K562 (cell line): ENCODE measurements at regions not wholly inside any gene's neighbourhood (a gene's known extent, or its start where the extent isn't known, plus 50 kb on each side); places are given as distances from the start of the nearest gene placed in this dataset.

Experiments
- ATAC-seq: fragments of 200-7000 bp; cut with Tn5 transposase; 3 replicates; pipeline ENCODE4 v1.9.1; 2020; ENCODE audit warnings: moderate library complexity
- BruUV-seq: library from RNA; stranded (reverse); fragments of 400-500 nt; replicated peaks from 2 replicates; lab custom pipeline; 2021; lab: Mats Ljungman, UMichigan
- CTCF ChIA-PET: fragments of 300-600 bp; formaldehyde crosslinking; extraction: SDS; loops from one replicate; lab custom pipeline; 2021; ENCODE audit warnings: low intra/inter-chr PET ratio; lab: Yijun Ruan, JAX
- POLR2A ChIA-PET: fragments of 300-600, 350-650 bp; sonication (Branson Sonifier 250); formaldehyde crosslinking; extraction: SDS; loops from one replicate; lab custom pipeline; 2021; ENCODE audit warnings: antibody characterized with exemption, inconsistent platforms; lab: Yijun Ruan, JAX
- DNase-seq, 4 experiments: peaks; one replicate each; pipeline versions ENCODE4 v3.0.0 to v3.0.0-alpha.2; 2011 to 2018; ENCODE audit warnings: low spot score in 3 of 4, mixed read lengths in 3 of 4; ENCODE audit errors: extremely low read depth in 1 of 4
- FAIRE-seq: peaks from 2 replicates; lab custom pipeline; 2011; peaks lifted over from hg19 to GRCh38; lab: Jason Lieb, UNC
- H2AFZ ChIP-seq: 2 replicates; pipeline ENCODE4 v1.6.0; 2011; ENCODE audit warnings: low read depth, low read length, control low read depth, inconsistent platforms
- H3K27ac ChIP-seq: fragments of 200-600 bp; 3 replicates; pipeline ENCODE4 v1.8.0; 2011; ENCODE audit warnings: low read depth, mild to moderate bottlenecking, control low read depth, inconsistent platforms, low read length, moderate library complexity, mixed read lengths; ENCODE audit errors: extremely low read depth
- H3K27me3 ChIP-seq, 2 experiments: fragments of 300-600 bp in 1 of 2; 2 replicates in 1 of 2; 3 replicates in 1 of 2; pipeline versions ENCODE4 v1.6.0 to v1.8.0; 2011; ENCODE audit warnings: inconsistent platforms in 2 of 2, low read length in 2 of 2, mild to moderate bottlenecking in 1 of 2, mixed read lengths in 1 of 2, moderate library complexity in 1 of 2; ENCODE audit not compliant: control insufficient read depth in 2 of 2, insufficient read depth in 2 of 2
- H3K36me3 ChIP-seq: fragments of 300-600 bp; 3 replicates; pipeline ENCODE4 v1.8.0; 2011; ENCODE audit warnings: mild to moderate bottlenecking, low read length, inconsistent platforms; ENCODE audit not compliant: control insufficient read depth, insufficient read depth
- H3K4me1 ChIP-seq, 2 experiments: fragments of 200-600 bp in 1 of 2; replicated peaks in 1 of 2; 2 replicates in 1 of 2; 3 replicates in 1 of 2; pipeline versions ENCODE4 v1.5.1 to v1.8.0; 2011; ENCODE audit warnings: inconsistent platforms in 2 of 2, low read length in 2 of 2, mild to moderate bottlenecking in 1 of 2, mixed read lengths in 1 of 2, moderate library complexity in 1 of 2; ENCODE audit not compliant: control insufficient read depth in 2 of 2, insufficient read depth in 2 of 2
- H3K4me2 ChIP-seq: 2 replicates; pipeline ENCODE4 v1.6.1; 2011; ENCODE audit warnings: low read length, control low read depth, inconsistent platforms, mixed read lengths; ENCODE audit not compliant: insufficient read depth
- H3K4me3 ChIP-seq: fragments of 200-600 bp; sonication (generic), shearing (Covaris generic); 2 replicates; pipeline ENCODE4 v1.5.1; 2016; ENCODE audit warnings: control low read depth, inconsistent platforms
- H3K79me2 ChIP-seq: fragments of 200-600 bp; 3 replicates; pipeline ENCODE4 v1.8.0; 2011; ENCODE audit warnings: low read length, inconsistent platforms; ENCODE audit not compliant: control insufficient read depth, insufficient read depth
- H3K9ac ChIP-seq, 2 experiments: 2 replicates each; pipeline versions ENCODE4 v1.6.0 to v1.6.1; 2011; ENCODE audit warnings: low read depth in 2 of 2, low read length in 2 of 2, control low read depth in 1 of 2, inconsistent platforms in 1 of 2, mild to moderate bottlenecking in 1 of 2, mixed read lengths in 1 of 2; ENCODE audit not compliant: insufficient read depth in 1 of 2
- H3K9me1 ChIP-seq: one replicate; pipeline ENCODE4 v1.6.0; 2011; ENCODE audit warnings: inconsistent platforms, mild to moderate bottlenecking, low read length, moderate library complexity; ENCODE audit not compliant: control insufficient read depth, insufficient read depth
- H3K9me3 ChIP-seq: replicated peaks from 2 replicates; pipeline ENCODE4 v1.5.1; 2011; ENCODE audit warnings: low read depth, low read length, inconsistent platforms; ENCODE audit not compliant: control insufficient read depth, insufficient read depth
- H4K20me1 ChIP-seq: replicated peaks from 2 replicates; pipeline ENCODE4 v1.6.1; 2011; ENCODE audit warnings: low read length, inconsistent platforms, mixed read lengths; ENCODE audit not compliant: control insufficient read depth, insufficient read depth
- ADNP ChIP-seq: fragments of 200-800 bp; sonication (Bioruptor generic); IDR thresholded peaks from 2 replicates; pipeline ENCODE4 v1.6.1; 2016; ENCODE audit warnings: missing genetic modification characterization, missing compliant biosample characterization
- ARID1B ChIP-seq: fragments of 450-650 bp; IDR thresholded peaks from 2 replicates; pipeline ENCODE4 v1.6.1; 2016; ENCODE audit warnings: antibody characterized with exemption, mild to moderate bottlenecking, inconsistent platforms
- BMI1 ChIP-seq: fragments of 150-350 bp; IDR thresholded peaks from 2 replicates; pipeline ENCODE4 v1.6.1; 2014; ENCODE audit warnings: low read length
- FOXP1 ChIP-seq: sonication (generic); formaldehyde crosslinking; IDR thresholded peaks from 2 replicates; pipeline ENCODE4 v1.8.0; 2022; ENCODE audit warnings: mild to moderate bottlenecking, missing genetic modification reagents
- GTF2A2 ChIP-seq: IDR thresholded peaks from 2 replicates; pipeline ENCODE4 v1.6.1; 2016; ENCODE audit warnings: mild to moderate bottlenecking, missing genetic modification characterization, missing compliant biosample characterization
- GTF2B ChIP-seq: IDR thresholded peaks from 2 replicates; pipeline ENCODE4 v1.6.1; 2011; ENCODE audit not compliant: insufficient read length; ENCODE audit errors: extremely low read depth
- HDAC1 ChIP-seq, 2 experiments: fragments of 450-650 bp; IDR thresholded peaks; 2 replicates each; pipeline ENCODE4 v1.6.1; 2016 to 2017; ENCODE audit warnings: inconsistent platforms in 1 of 2, mild to moderate bottlenecking in 1 of 2, moderate library complexity in 1 of 2
- NELFE ChIP-seq: IDR thresholded peaks from 2 replicates; pipeline ENCODE4 v1.6.1; 2011; ENCODE audit warnings: mild to moderate bottlenecking; ENCODE audit not compliant: insufficient read depth, insufficient read length
- PRPF4 ChIP-seq: fragments of 200-400 bp; formaldehyde crosslinking; IDR thresholded peaks from one replicate; pipeline ENCODE4 v1.6.1; 2017; ENCODE audit warnings: low read length, low read depth, mild to moderate bottlenecking; ENCODE audit not compliant: insufficient read depth, poor library complexity, severe bottlenecking
- SRSF7 ChIP-seq: fragments of 200-400 bp; formaldehyde crosslinking; optimal IDR thresholded peaks from 2 replicates; pipeline ENCODE3; 2017; ENCODE audit warnings: mild to moderate bottlenecking, low read depth, low read length
- TAL1 ChIP-seq: fragments of 450-650 bp; IDR thresholded peaks from 2 replicates; pipeline ENCODE4 v1.6.1; 2016; ENCODE audit warnings: mild to moderate bottlenecking
- ZNF184 ChIP-seq: sonication (generic); formaldehyde crosslinking; IDR thresholded peaks from 2 replicates; pipeline ENCODE4 v1.5.0; 2020; ENCODE audit warnings: missing genetic modification reagents
- ZNF311 ChIP-seq: fragments of 250-450 bp; sonication (Bioruptor Pico); IDR thresholded peaks from 2 replicates; pipeline ENCODE4 v1.4.0; 2020; ENCODE audit warnings: mild to moderate bottlenecking, moderate library complexity
- ZNF589 ChIP-seq: fragments of 200-800 bp; sonication (Bioruptor generic); IDR thresholded peaks from 2 replicates; pipeline ENCODE4 v1.6.1; 2016; ENCODE audit warnings: low read depth, missing genetic modification characterization, missing compliant biosample characterization
- WGBS: fragments of 100-300 bp; shearing (Covaris generic); methylation state at CpG from one replicate; pipeline ENCODE4 v1.1.6; 2016; ENCODE audit warnings: low coverage, mixed read lengths; ENCODE audit not compliant: insufficient coverage; ENCODE audit errors: missing lambda C conversion rate; 5-methylcytosine and 5-hydroxymethylcytosine counted together
- in situ Hi-C: fragments of 300-500 bp; cut with MboI; formaldehyde crosslinking; loops from 4 replicates; pipeline ENCODE4 v1.15.0; 2018; ENCODE audit warnings: inconsistent platforms, mixed read lengths
- intact Hi-C: fragments of 100-400 bp; cut with micrococcal nuclease; formaldehyde crosslinking; loops from 2 replicates; pipeline ENCODE4 v1.14.2; 2022
- TF ChIP-seq, protein P1 (sequence below), 3 experiments: IDR thresholded peaks in 2 of 3; conservative IDR thresholded peaks in 1 of 3; 2 replicates each; pipeline ENCODE4 v1.5.1; 2011 to 2012; ENCODE audit warnings: low read length in 3 of 3, mild to moderate bottlenecking in 3 of 3, control low read depth in 2 of 3, improper control_type of control experiment in 1 of 3, inconsistent platforms in 1 of 3, low read depth in 1 of 3, mixed read lengths in 1 of 3, moderate library complexity in 1 of 3; ENCODE audit not compliant: insufficient read depth in 2 of 3
- TF ChIP-seq, protein P2 (sequence below): fragments of 450-650 bp; IDR thresholded peaks from 2 replicates; pipeline ENCODE4 v1.6.1; 2017; ENCODE audit warnings: antibody characterized with exemption

- H3K4me1 ChIP-seq: no peaks in the 10 kb centered on the region
- FAIRE-seq (no peak), DNase-seq (no peak), ATAC-seq (no peak)
- H3K9me1 ChIP-seq: no peaks in the 10 kb centered on the region
- POLR2A ChIA-PET: no interaction called here
- H3K79me2 ChIP-seq: no peaks in the 10 kb centered on the region
- no TSS peak for BruUV-seq
- no peaks in the 10 kb centered on the region for H3K27me3 ChIP-seq
- H3K9me3 ChIP-seq: no peaks in the 10 kb centered on the region
- H4K20me1 ChIP-seq: no peaks in the 10 kb centered on the region
- no peak overlapping the region for H2AFZ ChIP-seq
- intact Hi-C loops (no loop called here), in situ Hi-C loops (no loop called here)
- TF ChIP-seq NELFE: no peak
- no peak for TF ChIP-seq GTF2A2 (tag)
- TF ChIP-seq ARID1B: no peak
- no peak for TF ChIP-seq FOXP1
- TF ChIP-seq, protein P1, sequence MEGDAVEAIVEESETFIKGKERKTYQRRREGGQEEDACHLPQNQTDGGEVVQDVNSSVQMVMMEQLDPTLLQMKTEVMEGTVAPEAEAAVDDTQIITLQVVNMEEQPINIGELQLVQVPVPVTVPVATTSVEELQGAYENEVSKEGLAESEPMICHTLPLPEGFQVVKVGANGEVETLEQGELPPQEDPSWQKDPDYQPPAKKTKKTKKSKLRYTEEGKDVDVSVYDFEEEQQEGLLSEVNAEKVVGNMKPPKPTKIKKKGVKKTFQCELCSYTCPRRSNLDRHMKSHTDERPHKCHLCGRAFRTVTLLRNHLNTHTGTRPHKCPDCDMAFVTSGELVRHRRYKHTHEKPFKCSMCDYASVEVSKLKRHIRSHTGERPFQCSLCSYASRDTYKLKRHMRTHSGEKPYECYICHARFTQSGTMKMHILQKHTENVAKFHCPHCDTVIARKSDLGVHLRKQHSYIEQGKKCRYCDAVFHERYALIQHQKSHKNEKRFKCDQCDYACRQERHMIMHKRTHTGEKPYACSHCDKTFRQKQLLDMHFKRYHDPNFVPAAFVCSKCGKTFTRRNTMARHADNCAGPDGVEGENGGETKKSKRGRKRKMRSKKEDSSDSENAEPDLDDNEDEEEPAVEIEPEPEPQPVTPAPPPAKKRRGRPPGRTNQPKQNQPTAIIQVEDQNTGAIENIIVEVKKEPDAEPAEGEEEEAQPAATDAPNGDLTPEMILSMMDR (IDR thresholded peaks at IDR 0.05 in 2 of 3, conservative IDR thresholded peaks at IDR 0.05 in 1 of 3; ENCODE audit: insufficient read depth in 2 of 3, low read depth in 1 of 3, low read length in 3 of 3): no peak
- no peak for TF ChIP-seq ZNF184 (CRISPR knock-in tag)
- TF ChIP-seq BMI1: no peak
- TF ChIP-seq, protein P2, sequence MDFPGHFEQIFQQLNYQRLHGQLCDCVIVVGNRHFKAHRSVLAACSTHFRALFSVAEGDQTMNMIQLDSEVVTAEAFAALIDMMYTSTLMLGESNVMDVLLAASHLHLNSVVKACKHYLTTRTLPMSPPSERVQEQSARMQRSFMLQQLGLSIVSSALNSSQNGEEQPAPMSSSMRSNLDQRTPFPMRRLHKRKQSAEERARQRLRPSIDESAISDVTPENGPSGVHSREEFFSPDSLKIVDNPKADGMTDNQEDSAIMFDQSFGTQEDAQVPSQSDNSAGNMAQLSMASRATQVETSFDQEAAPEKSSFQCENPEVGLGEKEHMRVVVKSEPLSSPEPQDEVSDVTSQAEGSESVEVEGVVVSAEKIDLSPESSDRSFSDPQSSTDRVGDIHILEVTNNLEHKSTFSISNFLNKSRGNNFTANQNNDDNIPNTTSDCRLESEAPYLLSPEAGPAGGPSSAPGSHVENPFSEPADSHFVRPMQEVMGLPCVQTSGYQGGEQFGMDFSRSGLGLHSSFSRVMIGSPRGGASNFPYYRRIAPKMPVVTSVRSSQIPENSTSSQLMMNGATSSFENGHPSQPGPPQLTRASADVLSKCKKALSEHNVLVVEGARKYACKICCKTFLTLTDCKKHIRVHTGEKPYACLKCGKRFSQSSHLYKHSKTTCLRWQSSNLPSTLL: no peak
- TF ChIP-seq GTF2B: no peak
- TF ChIP-seq ZNF311: no peak
- TF ChIP-seq ADNP (tag): no peak
- TF ChIP-seq ZNF589 (CRISPR knock-in tag): no peak
- TF ChIP-seq TAL1: no peak
- no peak for TF ChIP-seq HDAC1 (IDR thresholded peaks at IDR 0.05)
- TF ChIP-seq SRSF7: no peak
- TF ChIP-seq PRPF4: no peak
- H3K36me3 ChIP-seq: no peaks in the 10 kb centered on the region
- H3K9ac ChIP-seq: no peak overlapping the region
- 0% methylated on average over 5 of the region's 5 CpGs for WGBS
- CTCF ChIA-PET: no interaction called here
- no peak overlapping the region for H3K4me3 ChIP-seq
- no peak overlapping the region for H3K4me2 ChIP-seq
- no peak overlapping the region for H3K27ac ChIP-seq
Observed at GRCh38 chr4:13711233-13711785, 83.8 kb upstream of the BOD1L1 start.
